ENCODE measurements at regions not wholly inside any gene's neighbourhood (a gene's known extent, or its start where the extent isn't known, plus 50 kb on each side); places are given as distances from the start of the nearest gene placed in this dataset.

- no peak for DNase-seq
Observed at GRCh38 chr5:159602434-159602833, 272.1 kb upstream of the IL12B start.

- no peak for DNase-seq
Observed at GRCh38 chr5:159605585-159605984, 275.3 kb upstream of the IL12B start.

- DNase-seq: no peak
Observed at GRCh38 chr5:159609359-159609758, 279.1 kb upstream of the IL12B start.

- no peak for DNase-seq
Observed at GRCh38 chr5:159610966-159611579, 280.8 kb upstream of the IL12B start.

GRCh38 chr5:159616952-159617351 lies 286.7 kb upstream of the IL12B start:
- DNase-seq: no peak

- DNase-seq: no peak
Observed at GRCh38 chr5:159619826-159620225, 289.5 kb upstream of the IL12B start.

- DNase-seq: no peak
Observed at GRCh38 chr5:159620853-159621540, 290.7 kb upstream of the IL12B start.

GRCh38 chr5:159628703-159629102 lies 287.6 kb upstream of the ADRA1B start:
- no peak for DNase-seq

- no peak for DNase-seq
Observed at GRCh38 chr5:159629158-159629557, 287.1 kb upstream of the ADRA1B start.

GRCh38 chr5:159630545-159630944 lies 285.7 kb upstream of the ADRA1B start:
- no peak for DNase-seq

GRCh38 chr5:159631001-159631400 lies 285.3 kb upstream of the ADRA1B start:
- no peak for DNase-seq

GRCh38 chr5:159632866-159633265 lies 283.4 kb upstream of the ADRA1B start:
- DNase-seq: no peak

- DNase-seq: no peak
Observed at GRCh38 chr5:159638481-159638880, 277.8 kb upstream of the ADRA1B start.

- no peak for DNase-seq
Observed at GRCh38 chr5:159638954-159639559, 277.2 kb upstream of the ADRA1B start.

GRCh38 chr5:159639590-159639989 lies 276.7 kb upstream of the ADRA1B start:
- no peak for DNase-seq

- no peak for DNase-seq
Observed at GRCh38 chr5:159640446-159640845, 275.8 kb upstream of the ADRA1B start.

- DNase-seq: no peak
Observed at GRCh38 chr5:159640921-159641320, 275.4 kb upstream of the ADRA1B start.

- DNase-seq: no peak
Observed at GRCh38 chr5:159641371-159642039, 274.8 kb upstream of the ADRA1B start.

- DNase-seq: no peak
Observed at GRCh38 chr5:159642379-159642778, 273.9 kb upstream of the ADRA1B start.

- no peak for DNase-seq
Observed at GRCh38 chr5:159644053-159644452, 272.2 kb upstream of the ADRA1B start.

GRCh38 chr5:159645179-159645846 lies 271.0 kb upstream of the ADRA1B start:
- no peak for DNase-seq

GRCh38 chr5:159650803-159651202 lies 265.5 kb upstream of the ADRA1B start:
- DNase-seq: no peak

- no peak for DNase-seq
Observed at GRCh38 chr5:159655757-159656409, 260.4 kb upstream of the ADRA1B start.
